Tibial artery (tissue), 4 donors: ENCODE measurements at regions not wholly inside any gene's neighbourhood (a gene's known extent, or its start where the extent isn't known, plus 50 kb on each side); places are given as distances from the start of the nearest gene placed in this dataset.
"Not testable (repeated sequence)": the region's sequence is repeated elsewhere in the genome, so short reads cannot be mapped to it uniquely, and the experiment has no call there.

Experiments
- DNase-seq, 2 donors: peaks; one replicate each; pipeline ENCODE4 v3.0.0-alpha.2; 2019
- H3K27ac ChIP-seq, 2 donors: fragments of 200-600 bp; sonication (generic) in 1 of 2; 1 replicate in 1 of 2; 2 replicates in 1 of 2; pipeline ENCODE4 v1.5.1; 2018 to 2019; ENCODE audit warnings: mild to moderate bottlenecking in 1 of 2
- H3K27me3 ChIP-seq, 2 donors: fragments of 200-600 bp; sonication (generic) in 1 of 2; one replicate each; pipeline versions ENCODE4 v1.5.1 to v1.6.0; 2016 to 2019
- H3K36me3 ChIP-seq, 3 donors: fragments of 200-600 bp; sonication (generic) in 2 of 3; one replicate each; pipeline ENCODE4 v1.5.1; 2016 to 2019; ENCODE audit warnings: mild to moderate bottlenecking in 2 of 3
- H3K4me1 ChIP-seq, 4 donors: fragments of 200-600 bp; sonication (generic) in 2 of 4; 1 replicate in 3 of 4; 2 replicates in 1 of 4; pipeline ENCODE4 v1.5.1; 2016 to 2019
- H3K4me3 ChIP-seq, 2 donors: fragments of 200-600 bp; sonication (generic) in 1 of 2; 1 replicate in 1 of 2; 2 replicates in 1 of 2; pipeline ENCODE4 v1.5.1; 2018 to 2019; ENCODE audit warnings: mild to moderate bottlenecking in 2 of 2
- H3K9me3 ChIP-seq, 3 donors: fragments of 200-600 bp; sonication (generic) in 1 of 3; one replicate each; pipeline ENCODE4 v1.5.1; 2016 to 2019
- intact Hi-C: fragments of 100-400 bp; cut with DNase I; formaldehyde crosslinking; loops from one replicate; pipeline ENCODE4 v1.15.0; 2023; ENCODE audit warnings: low total_unique reads
- TF ChIP-seq, protein P1 (sequence below), 2 experiments: fragments of 200-600 bp in 1 of 2; fragments of 450-650 bp in 1 of 2; IDR thresholded peaks; one replicate each; pipeline ENCODE4 v1.5.1; 2017 to 2019; ENCODE audit warnings: antibody characterized with exemption in 2 of 2, mild to moderate bottlenecking in 1 of 2, moderate library complexity in 1 of 2

DNA sequence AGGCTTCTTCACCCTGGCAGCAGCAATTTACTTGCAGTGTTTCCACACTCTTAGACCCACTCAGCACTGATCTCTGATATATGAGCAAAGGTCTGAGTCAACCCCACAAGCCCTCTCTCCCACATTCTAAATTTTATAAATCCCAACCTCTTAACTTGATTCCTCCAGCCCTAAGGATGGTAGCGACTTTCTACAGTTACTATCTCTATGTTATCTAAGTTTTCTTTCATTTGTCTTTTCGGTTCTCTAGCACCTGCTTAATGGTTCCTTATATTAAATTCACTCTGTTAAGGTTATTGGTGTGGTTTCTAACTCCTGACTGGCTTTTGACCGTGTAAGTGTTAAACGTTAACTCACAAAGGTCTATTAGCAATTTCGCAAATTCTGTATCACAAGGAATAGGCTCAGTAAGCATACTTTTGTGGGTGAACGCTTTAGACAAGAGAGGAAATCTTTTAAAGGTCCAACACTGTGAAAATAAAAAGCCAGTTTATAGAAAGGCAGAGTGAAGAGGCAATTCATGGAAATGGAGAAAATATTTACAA, 99.3 kb downstream of the DLEU7 start:
- H3K36me3 ChIP-seq, result no peaks in the 10 kb centered on the region
- DNase-seq, result no peak
- TF ChIP-seq, protein P1, sequence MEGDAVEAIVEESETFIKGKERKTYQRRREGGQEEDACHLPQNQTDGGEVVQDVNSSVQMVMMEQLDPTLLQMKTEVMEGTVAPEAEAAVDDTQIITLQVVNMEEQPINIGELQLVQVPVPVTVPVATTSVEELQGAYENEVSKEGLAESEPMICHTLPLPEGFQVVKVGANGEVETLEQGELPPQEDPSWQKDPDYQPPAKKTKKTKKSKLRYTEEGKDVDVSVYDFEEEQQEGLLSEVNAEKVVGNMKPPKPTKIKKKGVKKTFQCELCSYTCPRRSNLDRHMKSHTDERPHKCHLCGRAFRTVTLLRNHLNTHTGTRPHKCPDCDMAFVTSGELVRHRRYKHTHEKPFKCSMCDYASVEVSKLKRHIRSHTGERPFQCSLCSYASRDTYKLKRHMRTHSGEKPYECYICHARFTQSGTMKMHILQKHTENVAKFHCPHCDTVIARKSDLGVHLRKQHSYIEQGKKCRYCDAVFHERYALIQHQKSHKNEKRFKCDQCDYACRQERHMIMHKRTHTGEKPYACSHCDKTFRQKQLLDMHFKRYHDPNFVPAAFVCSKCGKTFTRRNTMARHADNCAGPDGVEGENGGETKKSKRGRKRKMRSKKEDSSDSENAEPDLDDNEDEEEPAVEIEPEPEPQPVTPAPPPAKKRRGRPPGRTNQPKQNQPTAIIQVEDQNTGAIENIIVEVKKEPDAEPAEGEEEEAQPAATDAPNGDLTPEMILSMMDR (IDR thresholded peaks at IDR 0.05), result no peak
- H3K27me3 ChIP-seq, result no peaks in the 10 kb centered on the region
- H3K4me1 ChIP-seq, result no peaks in the 10 kb centered on the region
- H3K27ac ChIP-seq, result no peak overlapping the region
- peaks cover 0 to 8% (median 3%) of the 10 kb centered on the region in 3 donors for H3K9me3 ChIP-seq
- no peak overlapping the region for H3K4me3 ChIP-seq
- intact Hi-C loops, result no loop called here

DNA sequence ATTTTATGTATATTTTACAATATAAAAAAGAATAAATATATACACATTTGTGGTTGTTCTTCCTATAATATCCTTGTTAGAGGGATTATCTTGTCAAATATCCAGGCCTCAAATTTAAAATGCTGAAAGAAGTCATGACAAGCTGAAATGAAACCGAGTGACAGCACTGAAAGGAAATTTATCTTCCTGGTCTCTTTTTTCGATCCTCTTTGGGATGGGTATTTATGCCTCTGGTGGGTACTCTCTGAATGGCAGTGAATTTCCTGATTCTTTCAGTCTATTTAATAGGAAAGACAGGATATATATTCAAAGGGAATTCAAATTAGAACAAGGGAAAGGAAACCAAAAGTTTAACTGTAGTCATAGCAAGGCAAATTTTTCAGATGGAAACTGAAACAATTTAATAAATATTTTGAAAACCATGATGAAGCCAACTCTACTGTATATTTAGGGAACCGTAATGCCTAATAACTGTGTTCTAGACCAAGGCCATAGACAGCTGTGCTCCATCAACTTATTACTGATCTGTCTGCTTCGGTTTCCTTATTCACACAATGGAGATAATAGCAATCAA, 97.9 kb downstream of the DLEU7 start:
- TF ChIP-seq, protein P1 (IDR thresholded peaks at IDR 0.05), result no peak
- no peak for DNase-seq
- Histone ChIP-seq H3K36me3 (no peaks in the 10 kb centered on the region), H3K27ac (no peak overlapping the region), H3K9me3 (peaks cover 0 to 7% (median 3%) of the 10 kb centered on the region in 3 donors), H3K4me3 (no peak overlapping the region), H3K27me3 (no peaks in the 10 kb centered on the region), H3K4me1 (no peaks in the 10 kb centered on the region)
- intact Hi-C loops, result no loop called here

DNA sequence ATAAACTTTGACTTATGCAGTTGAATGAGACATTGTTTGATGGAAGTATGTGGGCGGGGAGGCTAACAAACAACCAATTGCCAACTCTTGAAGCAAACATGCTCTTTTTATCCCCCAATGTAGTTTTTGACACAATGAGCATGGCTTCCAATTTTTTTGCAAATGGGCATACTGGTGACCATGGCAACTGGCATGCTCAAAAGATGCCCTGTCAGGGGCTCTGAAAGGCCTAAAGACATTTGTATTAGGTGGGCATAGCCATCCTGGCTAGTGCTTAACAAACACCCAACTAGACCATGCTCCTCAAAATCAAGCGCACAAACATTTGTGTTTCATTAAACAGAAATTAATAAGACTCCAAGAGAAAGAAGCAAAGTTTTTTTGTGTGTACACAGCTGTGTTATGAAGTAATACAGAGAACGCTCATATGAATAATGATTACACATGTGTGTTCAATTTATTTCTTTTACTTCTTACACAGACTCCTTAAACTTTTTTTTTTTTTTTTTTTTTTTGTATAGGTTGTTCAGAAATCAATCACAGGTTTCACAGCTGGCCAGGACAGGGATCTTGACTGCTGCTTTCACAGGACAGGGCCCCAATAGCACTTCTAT, 95.6 kb downstream of the DLEU7 start:
- DNase-seq, result no peak
- Histone ChIP-seq H3K36me3 (no peaks in the 10 kb centered on the region), H3K27me3 (no peaks in the 10 kb centered on the region), H3K9me3 (no peaks in the 10 kb centered on the region), H3K4me1 (no peaks in the 10 kb centered on the region), H3K27ac (no peak overlapping the region), H3K4me3 (no peak overlapping the region)
- TF ChIP-seq, protein P1 (IDR thresholded peaks at IDR 0.05), result no peak
- intact Hi-C loops, result no loop called here

DNA sequence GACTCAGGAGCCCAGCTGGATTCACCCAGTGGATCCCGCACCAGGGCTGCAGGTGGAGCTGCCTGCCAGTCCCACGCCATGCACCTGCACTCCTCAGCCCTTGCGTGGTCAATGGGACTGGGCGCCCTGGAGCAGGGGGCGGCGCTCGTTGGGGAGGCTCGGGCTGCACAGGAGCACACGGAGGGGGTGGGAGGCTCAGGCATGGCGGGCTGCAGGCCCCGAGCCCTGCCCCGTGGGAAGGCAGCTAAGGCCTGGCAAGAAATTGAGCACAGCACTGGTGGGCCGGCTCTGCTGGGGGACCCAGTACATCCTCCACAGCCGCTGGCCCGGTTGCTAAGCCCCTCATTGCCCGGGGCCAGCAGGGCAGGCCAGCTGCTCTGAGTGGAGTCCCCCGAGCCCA, 90.3 kb downstream of the DLEU7 start:
- H3K36me3 ChIP-seq, H3K4me3 ChIP-seq, H3K27me3 ChIP-seq, DNase-seq, H3K27ac ChIP-seq, H3K4me1 ChIP-seq, H3K9me3 ChIP-seq: not testable (repeated sequence)
- intact Hi-C loops, result loop anchor here (2.0 kb wide), 1 partner anchor 40 kb away; no protein-coding TSS in a partner anchor

DNA sequence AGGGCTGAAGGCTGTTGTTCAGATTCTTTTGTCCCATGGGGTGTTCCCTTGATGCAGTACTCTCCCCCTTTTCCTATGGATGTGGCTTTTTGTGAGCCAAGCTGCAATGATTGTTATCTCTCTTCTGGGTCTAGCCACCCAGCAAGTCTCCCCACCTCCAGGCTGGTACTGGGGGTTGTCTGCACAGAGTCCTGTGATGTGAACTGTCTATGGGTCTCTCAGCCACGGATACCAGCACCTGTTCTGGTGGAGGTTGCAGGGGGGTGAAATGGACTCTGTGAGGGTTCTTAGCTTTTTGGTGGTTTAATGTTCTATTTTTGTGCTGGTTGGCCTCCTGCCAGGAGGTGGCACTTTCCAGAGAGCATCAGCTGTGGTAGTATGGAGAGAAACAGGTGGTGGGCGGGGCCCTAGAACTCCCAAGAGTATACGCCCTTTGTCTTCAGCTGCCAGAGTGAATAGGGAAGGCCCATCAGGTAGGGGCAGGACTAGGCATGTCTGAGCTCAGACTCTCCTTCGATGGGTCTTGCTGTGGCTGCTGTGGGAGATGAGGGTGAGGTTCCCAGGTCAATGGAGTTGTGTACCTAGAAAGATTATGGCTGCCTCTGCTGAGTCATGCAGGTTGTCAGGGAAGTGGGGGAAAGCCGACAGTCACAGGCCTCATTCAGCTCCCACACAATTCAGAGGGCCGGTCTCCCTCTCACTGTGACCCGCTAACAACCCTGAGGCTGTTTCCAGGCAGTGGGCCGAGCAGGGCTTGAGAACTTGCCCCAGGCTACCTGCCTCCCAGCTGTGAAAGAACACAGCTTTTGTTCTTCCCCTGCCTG, 87.4 kb downstream of the DLEU7 start:
- H3K27ac ChIP-seq, intact Hi-C loops, H3K4me3 ChIP-seq, H3K27me3 ChIP-seq, H3K4me1 ChIP-seq, DNase-seq, H3K36me3 ChIP-seq, H3K9me3 ChIP-seq: not testable (repeated sequence)

- Histone ChIP-seq H3K27me3 (no peaks in the 10 kb centered on the region), H3K36me3 (no peaks in the 10 kb centered on the region), H3K4me1 (no peaks in the 10 kb centered on the region), H3K9me3 (no peaks in the 10 kb centered on the region), H3K27ac (no peak overlapping the region), H3K4me3 (no peak overlapping the region)
- no peak for DNase-seq
- TF ChIP-seq, protein P1 (IDR thresholded peaks at IDR 0.05), result no peak
- intact Hi-C loops, result no loop called here
Observed at GRCh38 chr13:50757008-50757407, 86.5 kb downstream of the DLEU7 start.
